LNCAP (cell line): ENCODE measurements at regions not wholly inside any gene's neighbourhood (a gene's known extent, or its start where the extent isn't known, plus 50 kb on each side); places are given as distances from the start of the nearest gene placed in this dataset.

Experiments used
- CTCF ChIP-seq: fragments of 450-650 bp; IDR thresholded peaks from 2 replicates; pipeline ENCODE4 v1.5.1; 2017; ENCODE audit warnings: mild to moderate bottlenecking

GRCh38 chr2:222025881-222026271, 272.9 kb downstream of the PAX3 start:
- TF ChIP-seq CTCF: no peak

- TF ChIP-seq CTCF: peak; percentile 57
Measured at GRCh38 chr2:222024932-222025880, 273.6 kb downstream of the PAX3 start.

GRCh38 chr2:222017252-222017850, 281.4 kb downstream of the PAX3 start:
- no peak for TF ChIP-seq CTCF

- TF ChIP-seq CTCF: no peak
Measured at GRCh38 chr2:222013889-222014288, 284.9 kb downstream of the PAX3 start.

GRCh38 chr2:222000326-222000725, 298.5 kb downstream of the PAX3 start:
- no peak for TF ChIP-seq CTCF

- TF ChIP-seq CTCF: no peak
Measured at GRCh38 chr2:221999717-222000116, 299.1 kb downstream of the PAX3 start.

GRCh38 chr2:221999166-221999565, 299.6 kb downstream of the PAX3 start:
- TF ChIP-seq CTCF: no peak
